ENCODE measurements at regions not wholly inside any gene's neighbourhood (a gene's known extent, or its start where the extent isn't known, plus 50 kb on each side); places are given as distances from the start of the nearest gene placed in this dataset.

DNA sequence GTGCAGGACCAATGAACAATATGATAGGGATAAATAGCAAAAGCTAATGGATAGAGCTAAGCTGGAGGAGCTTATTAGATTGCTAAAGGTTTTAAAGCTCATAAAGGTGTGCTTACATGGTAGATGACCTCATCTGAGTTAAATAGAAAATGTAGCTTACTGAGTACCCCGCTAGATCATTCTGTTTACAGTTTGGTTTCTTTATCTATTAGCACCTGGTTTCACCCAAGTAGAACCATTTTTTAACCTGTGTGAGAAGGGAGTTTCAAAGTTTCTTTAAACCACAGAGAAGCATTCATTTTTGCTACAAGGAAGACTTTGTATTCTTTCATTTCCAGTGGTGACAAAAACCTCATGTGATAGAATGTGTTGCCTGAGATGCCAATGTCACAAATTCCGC lies 1778.0 kb downstream of the LRRC4C start:
- Histone ChIP-seq H3K27ac (ENCODE audit: low read depth in 1 of 2, low read length in 2 of 2) (no peak overlapping the region), H3K4me1 (ENCODE audit: control insufficient read depth in 1 of 2, insufficient read depth in 2 of 2, low read length in 2 of 2) (no peaks in the 10 kb centered on the region), H3K4me3 (ENCODE audit: low read length in 2 of 2) (no peak overlapping the region), H3K36me3 (ENCODE audit: control insufficient read depth in 1 of 2, insufficient read depth in 2 of 2, low read length in 1 of 2) (no peaks in the 10 kb centered on the region), H3K27me3 (ENCODE audit: control insufficient read depth in 1 of 2, insufficient read depth in 2 of 2, low read length in 1 of 2) (no peaks in the 10 kb centered on the region), H3K9me3 (ENCODE audit: control insufficient read depth, low read length) (no peaks in the 10 kb centered on the region)
- DNase-seq: no peak
- no peak for ATAC-seq (ENCODE audit: low FRiP score)
- 73 to 99% methylated on average over 2 of the region's 2 CpGs for WGBS, 2 donors
- intact Hi-C loops (cut with DNase I): no loop called here

DNA sequence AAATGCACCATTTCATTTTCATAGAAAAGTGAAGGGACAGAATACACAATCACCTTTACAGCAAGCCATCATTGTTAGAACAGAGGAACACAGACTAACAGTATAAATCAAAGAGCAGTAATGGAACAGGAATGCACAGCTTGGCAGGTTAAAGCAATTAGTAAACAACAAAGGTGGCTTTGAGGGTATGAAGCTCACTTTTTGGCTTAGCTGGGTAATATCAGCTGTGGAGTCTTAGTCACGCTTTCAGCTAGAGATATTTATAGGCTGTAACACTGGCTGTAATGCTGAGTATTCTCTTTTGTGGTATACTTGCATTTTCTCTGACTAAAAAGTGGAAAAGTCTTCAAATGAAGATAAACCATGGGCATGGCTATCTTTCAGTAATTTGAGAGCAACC lies 1780.5 kb downstream of the LRRC4C start:
- Histone ChIP-seq H3K4me1 (ENCODE audit: control insufficient read depth in 1 of 2, insufficient read depth in 2 of 2, low read length in 2 of 2) (no peaks in the 10 kb centered on the region), H3K27me3 (ENCODE audit: control insufficient read depth in 1 of 2, insufficient read depth in 2 of 2, low read length in 1 of 2) (no peaks in the 10 kb centered on the region), H3K36me3 (ENCODE audit: control insufficient read depth in 1 of 2, insufficient read depth in 2 of 2, low read length in 1 of 2) (no peaks in the 10 kb centered on the region), H3K9me3 (ENCODE audit: control insufficient read depth, low read length) (no peaks in the 10 kb centered on the region), H3K4me3 (ENCODE audit: low read length in 2 of 2) (no peak overlapping the region), H3K27ac (ENCODE audit: low read depth in 1 of 2, low read length in 2 of 2) (no peak overlapping the region)
- intact Hi-C loops (cut with DNase I): no loop called here
- WGBS, 2 donors: 9 to 14% methylated on average over 1 of the region's 1 CpG
- no peak for ATAC-seq (ENCODE audit: low FRiP score)
- DNase-seq: no peak

DNA sequence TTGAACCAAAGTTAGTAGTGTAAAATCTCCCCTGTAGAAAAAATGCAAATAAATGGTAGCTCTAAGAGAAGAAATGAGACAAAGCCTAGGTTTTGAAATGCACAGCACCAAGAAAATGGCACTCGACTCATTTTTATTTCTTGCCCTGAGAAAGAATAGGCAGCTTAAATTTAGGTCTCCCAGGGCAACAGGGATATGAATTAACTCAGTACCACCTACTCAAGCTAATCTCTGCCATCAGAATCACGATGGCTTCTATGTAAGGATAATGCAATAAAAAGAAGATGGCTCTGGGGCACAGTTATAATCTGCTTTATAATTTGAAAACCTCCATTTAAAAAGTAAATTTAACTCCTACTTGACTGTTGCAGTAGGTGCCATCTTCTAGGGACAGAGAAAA lies 1784.3 kb downstream of the LRRC4C start:
- no peak overlapping the region for H3K27ac ChIP-seq (ENCODE audit: low read depth in 1 of 2, low read length in 2 of 2)
- H3K4me1 ChIP-seq (ENCODE audit: control insufficient read depth in 1 of 2, insufficient read depth in 2 of 2, low read length in 2 of 2): no peaks in the 10 kb centered on the region
- no peaks in the 10 kb centered on the region for H3K9me3 ChIP-seq (ENCODE audit: control insufficient read depth, low read length)
- WGBS, 2 donors: 87 to 90% methylated on average over 2 of the region's 2 CpGs
- ATAC-seq (ENCODE audit: low FRiP score): no peak
- H3K27me3 ChIP-seq (ENCODE audit: control insufficient read depth in 1 of 2, insufficient read depth in 2 of 2, low read length in 1 of 2): no peaks in the 10 kb centered on the region
- no peak overlapping the region for H3K4me3 ChIP-seq (ENCODE audit: low read length in 2 of 2)
- intact Hi-C loops (cut with DNase I): no loop called here
- no peaks in the 10 kb centered on the region for H3K36me3 ChIP-seq (ENCODE audit: control insufficient read depth in 1 of 2, insufficient read depth in 2 of 2, low read length in 1 of 2)
- DNase-seq: no peak

DNA sequence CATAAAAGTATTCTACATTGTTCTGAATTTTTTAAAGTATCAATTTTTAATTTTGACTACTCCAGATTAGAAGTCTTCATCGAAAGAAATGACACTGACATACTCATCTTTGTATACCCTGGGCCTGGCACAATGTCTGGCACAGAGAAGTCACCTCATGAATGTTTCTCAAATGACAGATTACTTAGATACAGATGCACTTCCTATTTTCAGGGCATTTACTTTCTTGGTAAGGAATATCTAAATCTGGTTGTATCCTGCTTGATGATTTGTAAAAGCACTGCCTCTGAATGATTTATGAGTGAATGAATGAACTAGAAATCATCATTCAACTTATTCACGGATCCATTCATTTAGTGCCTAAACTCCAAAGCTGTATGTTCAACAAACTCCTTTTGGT lies 1784.7 kb downstream of the LRRC4C start:
- H3K9me3 ChIP-seq (ENCODE audit: control insufficient read depth, low read length): no peaks in the 10 kb centered on the region
- no peak for DNase-seq
- H3K4me1 ChIP-seq (ENCODE audit: control insufficient read depth in 1 of 2, insufficient read depth in 2 of 2, low read length in 2 of 2): no peaks in the 10 kb centered on the region
- no peaks in the 10 kb centered on the region for H3K27me3 ChIP-seq (ENCODE audit: control insufficient read depth in 1 of 2, insufficient read depth in 2 of 2, low read length in 1 of 2)
- no peak overlapping the region for H3K4me3 ChIP-seq (ENCODE audit: low read length in 2 of 2)
- ATAC-seq (ENCODE audit: low FRiP score): no peak
- H3K36me3 ChIP-seq (ENCODE audit: control insufficient read depth in 1 of 2, insufficient read depth in 2 of 2, low read length in 1 of 2): no peaks in the 10 kb centered on the region
- H3K27ac ChIP-seq (ENCODE audit: low read depth in 1 of 2, low read length in 2 of 2): no peak overlapping the region
- WGBS, 2 donors: 84 to 88% methylated on average over 2 of the region's 2 CpGs
- intact Hi-C loops (cut with DNase I): no loop called here

DNA sequence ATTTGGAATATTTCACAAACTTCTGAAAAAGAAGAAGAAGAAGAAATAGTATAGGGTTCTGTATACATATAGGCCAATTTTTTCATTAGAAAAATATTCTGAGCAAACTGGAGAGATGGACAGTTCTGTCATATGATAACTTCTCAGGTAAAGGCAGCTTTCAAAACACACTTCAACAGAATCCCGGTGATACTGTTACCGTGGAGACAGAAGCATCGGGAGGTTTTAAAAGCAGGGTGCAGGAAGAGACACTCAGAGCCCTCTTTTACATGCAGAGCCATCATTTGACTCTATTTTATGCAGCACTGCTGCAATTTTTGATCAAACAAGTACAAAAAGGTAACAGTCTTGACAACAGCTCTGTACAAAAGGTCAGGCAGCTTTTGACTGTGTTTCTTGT lies 1785.4 kb downstream of the LRRC4C start:
- intact Hi-C loops (cut with DNase I): no loop called here
- Histone ChIP-seq H3K4me3 (ENCODE audit: low read length in 2 of 2) (no peak overlapping the region), H3K36me3 (ENCODE audit: control insufficient read depth in 1 of 2, insufficient read depth in 2 of 2, low read length in 1 of 2) (no peaks in the 10 kb centered on the region), H3K27me3 (ENCODE audit: control insufficient read depth in 1 of 2, insufficient read depth in 2 of 2, low read length in 1 of 2) (no peaks in the 10 kb centered on the region), H3K4me1 (ENCODE audit: control insufficient read depth in 1 of 2, insufficient read depth in 2 of 2, low read length in 2 of 2) (no peaks in the 10 kb centered on the region), H3K27ac (ENCODE audit: low read depth in 1 of 2, low read length in 2 of 2) (no peak overlapping the region), H3K9me3 (ENCODE audit: control insufficient read depth, low read length) (no peaks in the 10 kb centered on the region)
- 78 to 81% methylated on average over 3 of the region's 3 CpGs for WGBS, 2 donors
- ATAC-seq (ENCODE audit: low FRiP score): no peak
- no peak for DNase-seq

DNA sequence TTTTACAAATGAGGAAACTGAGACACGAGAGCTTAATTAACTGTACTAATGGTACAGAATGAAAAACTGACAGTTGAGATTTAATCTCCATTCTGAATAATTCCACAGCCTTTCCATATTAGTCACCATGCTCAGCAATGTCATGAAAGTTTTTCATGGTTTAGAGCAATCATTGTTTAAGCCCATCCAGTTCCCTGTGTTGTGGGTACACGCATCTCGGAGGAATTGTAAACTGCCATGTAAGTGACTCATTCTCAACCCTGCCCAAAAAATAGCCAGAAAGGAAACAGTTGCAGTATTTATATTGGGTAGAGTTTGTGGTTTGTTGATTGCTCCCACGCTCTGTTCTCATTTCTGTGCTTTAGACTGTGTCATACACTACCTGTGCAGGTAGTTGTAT lies 1790.8 kb downstream of the LRRC4C start:
- WGBS, 2 donors: 42 to 54% methylated on average over 4 of the region's 4 CpGs
- Histone ChIP-seq H3K27ac (ENCODE audit: low read depth in 1 of 2, low read length in 2 of 2) (no peak overlapping the region), H3K4me1 (ENCODE audit: control insufficient read depth in 1 of 2, insufficient read depth in 2 of 2, low read length in 2 of 2) (no peaks in the 10 kb centered on the region), H3K27me3 (ENCODE audit: control insufficient read depth in 1 of 2, insufficient read depth in 2 of 2, low read length in 1 of 2) (no peaks in the 10 kb centered on the region), H3K9me3 (ENCODE audit: control insufficient read depth, low read length) (no peaks in the 10 kb centered on the region), H3K36me3 (ENCODE audit: control insufficient read depth in 1 of 2, insufficient read depth in 2 of 2, low read length in 1 of 2) (no peaks in the 10 kb centered on the region), H3K4me3 (ENCODE audit: low read length in 2 of 2) (no peak overlapping the region)
- no peak for ATAC-seq (ENCODE audit: low FRiP score)
- no peak for DNase-seq
- intact Hi-C loops (cut with DNase I): no loop called here

DNA sequence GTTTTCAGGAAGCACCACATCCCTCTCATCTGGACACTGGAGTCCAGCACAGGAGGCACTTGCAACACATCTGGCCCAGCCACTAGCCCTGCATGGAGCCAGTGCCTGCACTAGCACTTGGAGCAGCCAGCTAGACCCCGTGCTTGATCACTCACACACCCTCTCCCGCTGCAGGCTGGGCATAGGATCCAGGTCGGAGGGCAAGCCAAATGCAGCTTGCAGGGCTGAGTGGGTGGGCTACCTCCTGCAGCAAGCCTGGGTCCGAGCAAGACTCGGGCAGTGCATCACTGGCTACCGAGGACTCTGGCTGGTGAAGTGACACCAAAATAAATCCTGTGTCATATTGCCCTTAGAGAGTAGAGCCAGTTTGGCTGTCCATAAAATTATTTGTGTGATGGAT lies 1795.4 kb downstream of the LRRC4C start:
- no peak overlapping the region for H3K4me3 ChIP-seq (ENCODE audit: low read length in 2 of 2)
- no peaks in the 10 kb centered on the region for H3K36me3 ChIP-seq (ENCODE audit: control insufficient read depth in 1 of 2, insufficient read depth in 2 of 2, low read length in 1 of 2)
- intact Hi-C loops (cut with DNase I): no loop called here
- DNase-seq (no peak), ATAC-seq (ENCODE audit: low FRiP score) (peak; percentile 41)
- H3K27me3 ChIP-seq (ENCODE audit: control insufficient read depth in 1 of 2, insufficient read depth in 2 of 2, low read length in 1 of 2): no peaks in the 10 kb centered on the region
- no peak overlapping the region for H3K27ac ChIP-seq (ENCODE audit: low read depth in 1 of 2, low read length in 2 of 2)
- 93 to 96% methylated on average over 6 of the region's 6 CpGs for WGBS, 2 donors
- H3K9me3 ChIP-seq (ENCODE audit: control insufficient read depth, low read length): no peaks in the 10 kb centered on the region
- H3K4me1 ChIP-seq (ENCODE audit: control insufficient read depth in 1 of 2, insufficient read depth in 2 of 2, low read length in 2 of 2): no peaks in the 10 kb centered on the region

DNA sequence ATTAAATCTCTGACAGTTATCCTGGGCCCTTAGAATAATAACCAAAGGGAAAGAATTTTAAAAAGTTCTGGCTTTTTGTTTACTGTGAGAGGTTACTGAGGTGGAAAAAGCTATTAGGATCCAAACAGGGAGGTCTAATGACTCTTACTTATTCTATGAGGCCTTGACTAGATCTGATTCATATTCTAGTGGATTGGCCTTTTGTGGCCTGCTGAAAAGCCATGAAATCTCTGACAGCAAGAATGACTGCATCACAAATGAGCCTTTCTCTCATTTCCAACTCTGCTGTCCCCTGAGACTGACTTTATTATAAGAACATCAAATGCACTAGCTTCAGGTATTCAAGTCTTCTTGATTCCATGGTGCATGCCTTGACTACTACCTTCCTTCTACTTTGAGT lies 1797.6 kb downstream of the LRRC4C start:
- Histone ChIP-seq H3K4me1 (ENCODE audit: control insufficient read depth in 1 of 2, insufficient read depth in 2 of 2, low read length in 2 of 2) (no peaks in the 10 kb centered on the region), H3K4me3 (ENCODE audit: low read length in 2 of 2) (no peak overlapping the region), H3K27me3 (ENCODE audit: control insufficient read depth in 1 of 2, insufficient read depth in 2 of 2, low read length in 1 of 2) (no peaks in the 10 kb centered on the region), H3K9me3 (ENCODE audit: control insufficient read depth, low read length) (no peaks in the 10 kb centered on the region), H3K27ac (ENCODE audit: low read depth in 1 of 2, low read length in 2 of 2) (no peak overlapping the region), H3K36me3 (ENCODE audit: control insufficient read depth in 1 of 2, insufficient read depth in 2 of 2, low read length in 1 of 2) (no peaks in the 10 kb centered on the region)
- DNase-seq (no peak), ATAC-seq (ENCODE audit: low FRiP score) (no peak)
- intact Hi-C loops (cut with DNase I): no loop called here

DNA sequence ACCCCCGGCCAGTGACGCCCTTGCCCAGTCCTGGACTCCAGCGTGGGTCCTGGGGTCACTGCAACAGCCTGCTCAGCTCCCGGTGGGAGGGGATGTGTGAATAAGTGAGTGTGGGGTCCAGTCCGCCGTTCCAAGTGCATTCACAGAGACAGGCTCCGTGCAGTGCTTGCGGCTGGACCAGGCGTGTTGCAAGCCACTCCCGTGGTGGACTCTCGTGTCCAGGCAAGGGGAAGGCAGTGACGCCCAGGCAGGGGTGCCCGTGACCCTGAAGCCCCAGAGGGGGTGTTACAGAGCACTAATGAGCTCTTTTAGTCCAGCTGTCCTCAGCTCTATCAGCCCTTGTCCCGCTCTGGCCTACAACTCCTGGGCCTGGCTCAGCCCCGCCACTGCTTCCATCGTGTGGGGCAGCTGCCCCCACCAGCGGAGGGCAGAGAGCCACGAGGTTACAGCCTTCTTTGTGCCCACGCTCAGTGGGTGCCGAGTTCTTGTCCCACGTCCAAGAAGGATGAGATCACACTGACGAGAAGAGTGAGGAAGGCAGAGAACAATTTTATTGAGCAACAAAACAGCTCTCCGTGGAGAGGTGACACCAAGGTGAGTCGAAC lies 1807.5 kb downstream of the LRRC4C start:
- ATAC-seq (ENCODE audit: low FRiP score): no peak
- intact Hi-C loops (cut with DNase I): no loop called here
- H3K9me3 ChIP-seq (ENCODE audit: control insufficient read depth, low read length): no peaks in the 10 kb centered on the region
- no peaks in the 10 kb centered on the region for H3K27me3 ChIP-seq (ENCODE audit: control insufficient read depth in 1 of 2, insufficient read depth in 2 of 2, low read length in 1 of 2)
- no peaks in the 10 kb centered on the region for H3K36me3 ChIP-seq (ENCODE audit: control insufficient read depth in 1 of 2, insufficient read depth in 2 of 2, low read length in 1 of 2)
- no peak overlapping the region for H3K27ac ChIP-seq (ENCODE audit: low read depth in 1 of 2, low read length in 2 of 2)
- 73 to 77% methylated on average over 24 of the region's 24 CpGs for WGBS, 2 donors
- DNase-seq: no peak
- no peaks in the 10 kb centered on the region for H3K4me1 ChIP-seq (ENCODE audit: control insufficient read depth in 1 of 2, insufficient read depth in 2 of 2, low read length in 2 of 2)
- H3K4me3 ChIP-seq (ENCODE audit: low read length in 2 of 2): no peak overlapping the region

Data from aorta (tissue), 5 donors.